HUES6 (cell line): ENCODE measurements at regions not wholly inside any gene's neighbourhood (a gene's known extent, or its start where the extent isn't known, plus 50 kb on each side); places are given as distances from the start of the nearest gene placed in this dataset.
"Not testable (repeated sequence)": the region's sequence is repeated elsewhere in the genome, so short reads cannot be mapped to it uniquely, and the experiment has no call there.

Experiments
- H3K27ac ChIP-seq: 2 replicates; pipeline ENCODE4 v1.7.0; 2013; ENCODE audit warnings: low read depth, mild to moderate bottlenecking, low read length, inconsistent platforms
- H3K27me3 ChIP-seq: 2 replicates; pipeline ENCODE4 v1.6.1; 2013; ENCODE audit warnings: low read length; ENCODE audit not compliant: control insufficient read depth, insufficient read depth
- H3K36me3 ChIP-seq: 2 replicates; pipeline ENCODE4 v1.6.1; 2013; ENCODE audit warnings: low read length; ENCODE audit not compliant: control insufficient read depth, insufficient read depth
- H3K4me1 ChIP-seq: 2 replicates; pipeline ENCODE4 v1.6.1; 2013; ENCODE audit warnings: low read length; ENCODE audit not compliant: control insufficient read depth, insufficient read depth
- H3K4me3 ChIP-seq: 2 replicates; pipeline ENCODE4 v1.5.1; 2013; ENCODE audit warnings: low read depth, low read length
- H3K9ac ChIP-seq: one replicate; pipeline ENCODE4 v1.6.1; 2013; ENCODE audit warnings: mild to moderate bottlenecking, low read length
- H3K9me3 ChIP-seq: 2 replicates; pipeline ENCODE4 v1.6.1; 2013; ENCODE audit warnings: low read depth, low read length; ENCODE audit not compliant: control insufficient read depth, insufficient read depth

GRCh38 chr7:97419898-97420297, 302.4 kb downstream of the SDHAF3 start:
- Histone ChIP-seq H3K4me1 (no peaks in the 10 kb centered on the region), H3K4me3 (no peak overlapping the region), H3K9ac (no peak overlapping the region), H3K36me3 (no peaks in the 10 kb centered on the region), H3K9me3 (peaks cover 6% of the 10 kb centered on the region; the same call in 1 of the 2 replicates), H3K27ac (no peak overlapping the region), H3K27me3 (no peaks in the 10 kb centered on the region)

GRCh38 chr7:97421307-97421930, 303.9 kb downstream of the SDHAF3 start:
- H3K36me3 ChIP-seq: no peaks in the 10 kb centered on the region

GRCh38 chr7:97422046-97422445, 304.5 kb downstream of the SDHAF3 start:
- H3K27ac ChIP-seq: no peak overlapping the region
- no peak overlapping the region for H3K9ac ChIP-seq
- H3K36me3 ChIP-seq: no peaks in the 10 kb centered on the region
- H3K9me3 ChIP-seq: peaks cover 6% of the 10 kb centered on the region; the same call in 1 of the 2 replicates
- H3K4me3 ChIP-seq: no peak overlapping the region
- no peaks in the 10 kb centered on the region for H3K27me3 ChIP-seq
- H3K4me1 ChIP-seq: no peaks in the 10 kb centered on the region

More at GRCh38 chr7:97421307-97421930, 303.9 kb downstream of the SDHAF3 start:
- H3K4me1 ChIP-seq: no peaks in the 10 kb centered on the region
- H3K27me3 ChIP-seq: no peaks in the 10 kb centered on the region
- no peak overlapping the region for H3K4me3 ChIP-seq
- peaks cover 6% of the 10 kb centered on the region; the same call in 1 of the 2 replicates for H3K9me3 ChIP-seq
- H3K27ac ChIP-seq: no peak overlapping the region
- H3K9ac ChIP-seq: no peak overlapping the region

GRCh38 chr7:97430006-97430405, 301.9 kb upstream of the TAC1 start:
- Histone ChIP-seq H3K27me3 (no peaks in the 10 kb centered on the region), H3K36me3 (no peaks in the 10 kb centered on the region), H3K27ac (no peak overlapping the region; the same call in 1 of the 2 replicates), H3K4me3 (no peak overlapping the region), H3K4me1 (no peaks in the 10 kb centered on the region), H3K9ac (no peak overlapping the region), H3K9me3 (no peaks in the 10 kb centered on the region)

- H3K27me3 ChIP-seq: no peaks in the 10 kb centered on the region
- H3K9ac ChIP-seq: no peak overlapping the region
- H3K9me3 ChIP-seq: peaks cover 23% of the 10 kb centered on the region
- H3K36me3 ChIP-seq: no peaks in the 10 kb centered on the region
- no peak overlapping the region for H3K27ac ChIP-seq
- no peak overlapping the region for H3K4me3 ChIP-seq
- no peaks in the 10 kb centered on the region for H3K4me1 ChIP-seq
Measured at GRCh38 chr7:97439637-97440214, 292.2 kb upstream of the TAC1 start.

- H3K9me3 ChIP-seq: peaks cover 4% of the 10 kb centered on the region
- H3K27ac ChIP-seq: no peak overlapping the region
- H3K4me1 ChIP-seq: no peaks in the 10 kb centered on the region
- H3K9ac ChIP-seq: no peak overlapping the region
- H3K4me3 ChIP-seq: no peak overlapping the region
- no peaks in the 10 kb centered on the region for H3K27me3 ChIP-seq
- no peaks in the 10 kb centered on the region for H3K36me3 ChIP-seq
Measured at GRCh38 chr7:97446361-97446760, 285.5 kb upstream of the TAC1 start.

- H3K4me1 ChIP-seq, H3K9me3 ChIP-seq, H3K27ac ChIP-seq, H3K9ac ChIP-seq, H3K4me3 ChIP-seq, H3K36me3 ChIP-seq, H3K27me3 ChIP-seq: not testable (repeated sequence)
Measured at GRCh38 chr7:97449448-97449847, 282.4 kb upstream of the TAC1 start.

- H3K36me3 ChIP-seq: no peaks in the 10 kb centered on the region
- H3K4me3 ChIP-seq: no peak overlapping the region
- H3K27me3 ChIP-seq: no peaks in the 10 kb centered on the region
Measured at GRCh38 chr7:97450516-97450915, 281.4 kb upstream of the TAC1 start.

GRCh38 chr7:97454636-97455035, 277.2 kb upstream of the TAC1 start:
- Histone ChIP-seq H3K36me3 (no peaks in the 10 kb centered on the region), H3K27me3 (no peaks in the 10 kb centered on the region), H3K4me3 (no peak overlapping the region), H3K9ac (no peak overlapping the region), H3K9me3 (no peaks in the 10 kb centered on the region; the same call in 1 of the 2 replicates), H3K4me1 (no peaks in the 10 kb centered on the region), H3K27ac (no peak overlapping the region)

More at GRCh38 chr7:97450516-97450915, 281.4 kb upstream of the TAC1 start:
- H3K27ac ChIP-seq: no peak overlapping the region
- no peaks in the 10 kb centered on the region for H3K4me1 ChIP-seq
- H3K9me3 ChIP-seq: no peaks in the 10 kb centered on the region; the same call in 1 of the 2 replicates
- H3K9ac ChIP-seq: no peak overlapping the region

- Histone ChIP-seq H3K4me1 (no peaks in the 10 kb centered on the region), H3K9ac (no peak overlapping the region), H3K36me3 (no peaks in the 10 kb centered on the region), H3K4me3 (no peak overlapping the region), H3K27ac (no peak overlapping the region), H3K9me3 (peaks cover 4% of the 10 kb centered on the region; the same call in 1 of the 2 replicates), H3K27me3 (no peaks in the 10 kb centered on the region)
Measured at GRCh38 chr7:97457054-97457453, 274.8 kb upstream of the TAC1 start.

- peaks cover 4% of the 10 kb centered on the region; the same call in 1 of the 2 replicates for H3K9me3 ChIP-seq
- H3K27ac ChIP-seq: no peak overlapping the region
- no peaks in the 10 kb centered on the region for H3K27me3 ChIP-seq
- H3K4me3 ChIP-seq: no peak overlapping the region
- no peak overlapping the region for H3K9ac ChIP-seq
- no peaks in the 10 kb centered on the region for H3K4me1 ChIP-seq
- no peaks in the 10 kb centered on the region for H3K36me3 ChIP-seq
Measured at GRCh38 chr7:97460433-97460832, 271.5 kb upstream of the TAC1 start.
